ENCODE measurements at regions not wholly inside any gene's neighbourhood (a gene's known extent, or its start where the extent isn't known, plus 50 kb on each side); places are given as distances from the start of the nearest gene placed in this dataset.
"Not testable (repeated sequence)": the region's sequence is repeated elsewhere in the genome, so short reads cannot be mapped to it uniquely, and the experiment has no call there.

GRCh38 chr4:3973581-3974200 lies 207.5 kb downstream of the ADRA2C start:
- DNase-seq (ENCODE audit: extremely low read depth, low read depth); H3K4me3 ChIP-seq (replicated peaks; ENCODE audit: low read depth, low read length): not testable (repeated sequence)

- DNase-seq (ENCODE audit: extremely low read depth, low read depth); H3K4me3 ChIP-seq (replicated peaks; ENCODE audit: low read depth, low read length): not testable (repeated sequence)
Measured at GRCh38 chr4:3983518-3984125, 217.4 kb downstream of the ADRA2C start.

- DNase-seq (ENCODE audit: extremely low read depth, low read depth); H3K4me3 ChIP-seq (replicated peaks; ENCODE audit: low read depth, low read length): not testable (repeated sequence)
Measured at GRCh38 chr4:3984796-3985195, 218.6 kb downstream of the ADRA2C start.

GRCh38 chr4:3986412-3986811 lies 220.2 kb downstream of the ADRA2C start:
- not testable (repeated sequence) for H3K4me3 ChIP-seq (replicated peaks; ENCODE audit: low read depth, low read length); DNase-seq (ENCODE audit: extremely low read depth, low read depth)

- not testable (repeated sequence) for DNase-seq (ENCODE audit: extremely low read depth, low read depth); H3K4me3 ChIP-seq (replicated peaks; ENCODE audit: low read depth, low read length)
Measured at GRCh38 chr4:3997386-3997785, 229.3 kb downstream of the OTOP1 start.

GRCh38 chr4:4004036-4004435 lies 222.7 kb downstream of the OTOP1 start:
- not testable (repeated sequence) for DNase-seq (ENCODE audit: extremely low read depth, low read depth); H3K4me3 ChIP-seq (replicated peaks; ENCODE audit: low read depth, low read length)

- not testable (repeated sequence) for DNase-seq (ENCODE audit: extremely low read depth, low read depth); H3K4me3 ChIP-seq (replicated peaks; ENCODE audit: low read depth, low read length)
Measured at GRCh38 chr4:4004702-4005101, 222.0 kb downstream of the OTOP1 start.

- not testable (repeated sequence) for DNase-seq (ENCODE audit: extremely low read depth, low read depth); H3K4me3 ChIP-seq (replicated peaks; ENCODE audit: low read depth, low read length)
Measured at GRCh38 chr4:4006356-4006755, 220.4 kb downstream of the OTOP1 start.

GRCh38 chr4:4019071-4019470 lies 207.7 kb downstream of the OTOP1 start:
- not testable (repeated sequence) for DNase-seq (ENCODE audit: extremely low read depth, low read depth)

GRCh38 chr4:4021161-4021560 lies 205.6 kb downstream of the OTOP1 start:
- H3K4me3 ChIP-seq (replicated peaks; ENCODE audit: low read depth, low read length); DNase-seq (ENCODE audit: extremely low read depth, low read depth): not testable (repeated sequence)

More at GRCh38 chr4:4019071-4019470, 207.7 kb downstream of the OTOP1 start:
- H3K4me3 ChIP-seq (replicated peaks; ENCODE audit: low read depth, low read length), result not testable (repeated sequence)

GRCh38 chr4:4026708-4027107 lies 200.0 kb downstream of the OTOP1 start:
- DNase-seq (ENCODE audit: extremely low read depth, low read depth), result not testable (repeated sequence)

GRCh38 chr4:4028752-4029151 lies 198.0 kb downstream of the OTOP1 start:
- not testable (repeated sequence) for DNase-seq (ENCODE audit: extremely low read depth, low read depth); H3K4me3 ChIP-seq (replicated peaks; ENCODE audit: low read depth, low read length)

More at GRCh38 chr4:4026708-4027107, 200.0 kb downstream of the OTOP1 start:
- H3K4me3 ChIP-seq (replicated peaks; ENCODE audit: low read depth, low read length), result not testable (repeated sequence)

GRCh38 chr4:4030509-4030908 lies 196.2 kb downstream of the OTOP1 start:
- DNase-seq (ENCODE audit: extremely low read depth, low read depth); H3K4me3 ChIP-seq (replicated peaks; ENCODE audit: low read depth, low read length): not testable (repeated sequence)

GRCh38 chr4:4031446-4032135 lies 195.1 kb downstream of the OTOP1 start:
- not testable (repeated sequence) for DNase-seq (ENCODE audit: extremely low read depth, low read depth); H3K4me3 ChIP-seq (replicated peaks; ENCODE audit: low read depth, low read length)

- not testable (repeated sequence) for DNase-seq (ENCODE audit: extremely low read depth, low read depth); H3K4me3 ChIP-seq (replicated peaks; ENCODE audit: low read depth, low read length)
Measured at GRCh38 chr4:4032364-4032763, 194.4 kb downstream of the OTOP1 start.

GRCh38 chr4:4032801-4033605 lies 193.7 kb downstream of the OTOP1 start:
- DNase-seq (ENCODE audit: extremely low read depth, low read depth); H3K4me3 ChIP-seq (replicated peaks; ENCODE audit: low read depth, low read length): not testable (repeated sequence)

GRCh38 chr4:4037399-4038138 lies 189.2 kb downstream of the OTOP1 start:
- not testable (repeated sequence) for DNase-seq (ENCODE audit: extremely low read depth, low read depth); H3K4me3 ChIP-seq (replicated peaks; ENCODE audit: low read depth, low read length)

GRCh38 chr4:4045823-4046222 lies 180.9 kb downstream of the OTOP1 start:
- not testable (repeated sequence) for DNase-seq (ENCODE audit: extremely low read depth, low read depth); H3K4me3 ChIP-seq (replicated peaks; ENCODE audit: low read depth, low read length)
